Smooth muscle cell (in vitro differentiated cells): ENCODE measurements at regions not wholly inside any gene's neighbourhood (a gene's known extent, or its start where the extent isn't known, plus 50 kb on each side); places are given as distances from the start of the nearest gene placed in this dataset.

ENCODE experiments used
- DNase-seq: peaks from one replicate; lab custom pipeline; 2025; ENCODE audit not compliant: unreplicated experiment; lab: John Stamatoyannopoulos, UW
- H2AFZ ChIP-seq: fragments of 200-600 bp; sonication (generic); 2 replicates; pipeline ENCODE4 v1.6.0; 2016; ENCODE audit warnings: antibody characterized with exemption, low read depth, mild to moderate bottlenecking
- H3F3A ChIP-seq: fragments of 200-600 bp; sonication (generic); 2 replicates; pipeline ENCODE4 v1.6.0; 2017; ENCODE audit warnings: antibody characterized with exemption, low read depth
- H3K27ac ChIP-seq: fragments of 200-600 bp; sonication (generic); 2 replicates; pipeline ENCODE4 v1.5.1; 2016; ENCODE audit warnings: low read depth, mild to moderate bottlenecking
- H3K27me3 ChIP-seq: fragments of 200-600 bp; sonication (generic); 2 replicates; pipeline ENCODE4 v1.6.1; 2016; ENCODE audit warnings: low read depth, mild to moderate bottlenecking
- H3K36me3 ChIP-seq: fragments of 200-600 bp; sonication (generic); 2 replicates; pipeline ENCODE4 v1.5.1; 2016; ENCODE audit warnings: low read depth
- H3K4me1 ChIP-seq: fragments of 200-600 bp; sonication (generic); 2 replicates; pipeline ENCODE4 v1.5.1; 2016; ENCODE audit warnings: low read depth
- H3K4me2 ChIP-seq: fragments of 200-600 bp; sonication (generic); 2 replicates; pipeline ENCODE4 v1.6.0; 2016; ENCODE audit warnings: mild to moderate bottlenecking
- H3K4me3 ChIP-seq: fragments of 200-600 bp; sonication (generic); 2 replicates; pipeline ENCODE4 v1.5.1; 2016; ENCODE audit warnings: mild to moderate bottlenecking
- H3K79me2 ChIP-seq: fragments of 200-600 bp; sonication (generic); 2 replicates; pipeline ENCODE4 v1.6.0; 2016; ENCODE audit warnings: low read depth, mild to moderate bottlenecking
- H3K9ac ChIP-seq: fragments of 200-600 bp; sonication (generic); 2 replicates; pipeline ENCODE4 v1.6.0; 2016; ENCODE audit warnings: low read depth
- H3K9me3 ChIP-seq: fragments of 200-600 bp; sonication (generic); replicated peaks from 2 replicates; pipeline ENCODE4 v1.5.1; 2016; ENCODE audit warnings: low read depth
- H4K20me1 ChIP-seq: fragments of 200-600 bp; sonication (generic); 2 replicates; pipeline ENCODE4 v1.6.0; 2016; ENCODE audit warnings: low read depth
- CTCF ChIP-seq: fragments of 200-600 bp; sonication (generic); IDR thresholded peaks from 2 replicates; pipeline ENCODE4 v1.5.1; 2017; ENCODE audit warnings: borderline replicate concordance, mild to moderate bottlenecking, antibody characterized with exemption; ENCODE audit not compliant: insufficient read depth, poor library complexity, severe bottlenecking
- WGBS: methylation state at CpG from one replicate; pipeline ENCODE4 v1.1.7; 2016; ENCODE audit warnings: low lambda C conversion rate; 5-methylcytosine and 5-hydroxymethylcytosine counted together

DNA sequence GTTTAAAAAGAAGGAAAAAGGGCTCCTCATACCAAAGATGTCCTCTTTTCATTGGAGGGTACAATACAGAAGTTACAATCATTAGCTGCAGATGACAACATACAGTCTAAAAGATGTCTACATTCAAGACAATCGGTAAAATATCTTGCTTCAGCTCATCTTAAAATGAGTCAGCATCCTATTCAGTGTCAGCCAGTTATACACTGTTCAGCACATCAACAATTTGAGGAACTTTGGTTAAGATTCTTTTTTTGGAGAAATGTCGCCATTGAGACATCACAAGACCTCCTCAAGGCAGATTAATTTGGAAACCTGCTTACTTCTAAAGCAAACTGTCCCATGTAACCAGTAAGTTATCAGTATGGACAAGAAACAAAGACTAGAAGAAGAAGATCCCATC is 100.7 kb upstream of the SLC38A4 start:
- no peaks in the 10 kb centered on the region for H3K9me3 ChIP-seq
- H3K4me3 ChIP-seq = no peak overlapping the region
- no peaks in the 10 kb centered on the region for H3K36me3 ChIP-seq
- DNase-seq = no peak
- TF ChIP-seq CTCF = no peak
- H3K4me2 ChIP-seq = no peak overlapping the region
- H3K4me1 ChIP-seq = no peaks in the 10 kb centered on the region
- no peaks in the 10 kb centered on the region for H3F3A ChIP-seq
- no peaks in the 10 kb centered on the region for H3K27me3 ChIP-seq
- no peaks in the 10 kb centered on the region for H4K20me1 ChIP-seq
- no peak overlapping the region for H2AFZ ChIP-seq
- H3K9ac ChIP-seq = no peak overlapping the region
- WGBS = 72% methylated on average over 2 of the region's 2 CpGs
- H3K79me2 ChIP-seq = no peaks in the 10 kb centered on the region
- H3K27ac ChIP-seq = no peak overlapping the region

DNA sequence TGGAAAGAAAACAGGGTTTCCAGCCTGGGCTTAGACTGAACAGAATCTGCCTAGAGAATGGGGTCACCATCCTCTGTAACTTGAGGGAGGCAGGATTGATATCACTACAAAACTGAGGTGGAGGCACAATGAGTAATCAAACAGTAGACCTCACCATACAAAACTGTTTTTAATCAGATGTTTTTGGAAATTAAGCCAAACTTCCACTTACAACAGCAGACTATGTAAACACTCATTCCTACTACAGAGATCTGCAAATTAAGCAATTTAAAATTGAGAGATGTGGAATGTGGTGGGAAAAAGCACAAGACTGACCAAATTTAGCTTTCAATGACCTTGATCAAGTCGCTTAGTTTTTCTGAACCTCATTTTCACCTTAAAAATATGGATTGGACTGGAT is 104.3 kb upstream of the SLC38A4 start:
- Histone ChIP-seq H3K4me1 (no peaks in the 10 kb centered on the region), H3K36me3 (no peaks in the 10 kb centered on the region), H2AFZ (no peak overlapping the region), H3K27me3 (no peaks in the 10 kb centered on the region), H3K9ac (no peak overlapping the region), H3K79me2 (no peaks in the 10 kb centered on the region), H3F3A (peaks cover 3% of the 10 kb centered on the region), H3K9me3 (no peaks in the 10 kb centered on the region), H4K20me1 (no peaks in the 10 kb centered on the region), H3K4me3 (no peak overlapping the region), H3K4me2 (no peak overlapping the region), H3K27ac (no peak overlapping the region)
- DNase-seq = no peak
- 93% methylated on average over 1 of the region's 1 CpG for WGBS
- TF ChIP-seq CTCF = no peak

GRCh38 chr12:46933947-46934346 is 108.2 kb upstream of the SLC38A4 start:
- H4K20me1 ChIP-seq = no peaks in the 10 kb centered on the region
- H3K9me3 ChIP-seq = no peaks in the 10 kb centered on the region
- WGBS = 71% methylated on average over 1 of the region's 1 CpG
- no peaks in the 10 kb centered on the region for H3K36me3 ChIP-seq
- DNase-seq = no peak
- H3K4me3 ChIP-seq = no peak overlapping the region
- H3K27ac ChIP-seq = no peak overlapping the region
- H3K27me3 ChIP-seq = no peaks in the 10 kb centered on the region
- peak; percentile 64 for TF ChIP-seq CTCF
- H3K79me2 ChIP-seq = no peaks in the 10 kb centered on the region
- H3K4me2 ChIP-seq = no peak overlapping the region
- H3K4me1 ChIP-seq = no peaks in the 10 kb centered on the region
- no peak overlapping the region for H3K9ac ChIP-seq
- H3F3A ChIP-seq = peaks cover 3% of the 10 kb centered on the region
- H2AFZ ChIP-seq = peak overlapping the region; percentile 14

GRCh38 chr12:46934374-46935111 is 108.7 kb upstream of the SLC38A4 start:
- H3K79me2 ChIP-seq = no peaks in the 10 kb centered on the region
- H3K4me1 ChIP-seq = no peaks in the 10 kb centered on the region
- H3K9ac ChIP-seq = no peak overlapping the region
- no peak overlapping the region for H3K4me2 ChIP-seq
- WGBS = 87% methylated on average over 10 of the region's 10 CpGs
- H3K27ac ChIP-seq = no peak overlapping the region
- DNase-seq = no peak
- H4K20me1 ChIP-seq = no peaks in the 10 kb centered on the region
- TF ChIP-seq CTCF = no peak
- no peak overlapping the region for H3K4me3 ChIP-seq
- H3K27me3 ChIP-seq = no peaks in the 10 kb centered on the region
- H3K9me3 ChIP-seq = no peaks in the 10 kb centered on the region
- H3F3A ChIP-seq = peaks cover 3% of the 10 kb centered on the region
- H3K36me3 ChIP-seq = no peaks in the 10 kb centered on the region
- peak overlapping the region; percentile 14 for H2AFZ ChIP-seq
